OCI-LY7 (cell line): ENCODE measurements at regions not wholly inside any gene's neighbourhood (a gene's known extent, or its start where the extent isn't known, plus 50 kb on each side); places are given as distances from the start of the nearest gene placed in this dataset.

Experiments used
- BruUV-seq: library from RNA; stranded (reverse); fragments of 400-500 nt; replicated peaks from 2 replicates; lab custom pipeline; 2021; lab: Mats Ljungman, UMichigan
- CTCF ChIA-PET: fragments of 300-600 bp; sonication (Branson Sonifier 250); formaldehyde crosslinking; loops from one replicate; lab custom pipeline; 2022; ENCODE audit warnings: antibody characterized with exemption; ENCODE audit not compliant: unreplicated experiment; lab: Charles Lee
- POLR2A ChIA-PET: fragments of 300-600 bp; sonication (Branson Sonifier 250); formaldehyde crosslinking; loops from one replicate; lab custom pipeline; 2022; ENCODE audit warnings: antibody characterized with exemption; lab: Charles Lee
- DNase-seq: peaks from one replicate; pipeline ENCODE4 v3.0.0-alpha.2; 2015; ENCODE audit warnings: low spot score
- H2AFZ ChIP-seq: fragments of 200-600 bp; sonication (generic), shearing (Covaris generic); 2 replicates; pipeline ENCODE4 v1.6.1; 2014; ENCODE audit warnings: mild to moderate bottlenecking, antibody characterized with exemption, low read length, moderate library complexity
- H3K27ac ChIP-seq: fragments of 200-600 bp; sonication (generic); 2 replicates; pipeline ENCODE4 v1.5.1; 2014; ENCODE audit warnings: mixed run types, low read depth, mild to moderate bottlenecking, moderate library complexity, low read length, inconsistent platforms; ENCODE audit not compliant: poor library complexity, severe bottlenecking
- H3K36me3 ChIP-seq: fragments of 200-600 bp; sonication (generic); 2 replicates; pipeline ENCODE4 v1.6.1; 2014; ENCODE audit warnings: mild to moderate bottlenecking, antibody characterized with exemption, low read length, moderate library complexity, mixed read lengths; ENCODE audit not compliant: insufficient read depth
- H3K4me1 ChIP-seq: fragments of 200-600 bp; sonication (generic); 2 replicates; pipeline ENCODE4 v1.5.1; 2014; ENCODE audit warnings: mild to moderate bottlenecking, low read length; ENCODE audit not compliant: insufficient read depth, poor library complexity, severe bottlenecking
- H3K4me2 ChIP-seq: fragments of 200-600 bp; sonication (generic); 2 replicates; pipeline ENCODE4 v1.6.1; 2014; ENCODE audit warnings: mild to moderate bottlenecking, low read length
- H3K4me3 ChIP-seq: fragments of 200-600 bp; sonication (generic); 2 replicates; pipeline ENCODE4 v1.5.1; 2014; ENCODE audit warnings: mild to moderate bottlenecking, low read depth, low read length; ENCODE audit not compliant: poor library complexity, severe bottlenecking
- H3K79me2 ChIP-seq: fragments of 200-600 bp; sonication (generic); 2 replicates; pipeline ENCODE4 v1.6.1; 2016; ENCODE audit warnings: low read depth, mild to moderate bottlenecking, low read length, moderate library complexity, mixed read lengths; ENCODE audit not compliant: insufficient read depth
- H3K9me2 ChIP-seq: fragments of 200-600 bp; sonication (generic); 2 replicates; pipeline ENCODE4 v1.6.1; 2016; ENCODE audit warnings: mild to moderate bottlenecking, low read length, mixed read lengths; ENCODE audit not compliant: insufficient read depth
- H3K9me3 ChIP-seq: fragments of 200-600 bp; sonication (generic); 2 replicates; pipeline ENCODE4 v1.6.1; 2014; ENCODE audit warnings: mild to moderate bottlenecking, mixed run types, low read length, mixed read lengths
- H4K20me1 ChIP-seq: fragments of 200-600 bp; sonication (generic); 2 replicates; pipeline ENCODE4 v1.6.1; 2014; ENCODE audit warnings: mild to moderate bottlenecking, antibody characterized with exemption, low read length, moderate library complexity, mixed read lengths; ENCODE audit not compliant: insufficient read depth
- EZH2phosphoT487 ChIP-seq: fragments of 200-600 bp; sonication (generic); IDR thresholded peaks from 2 replicates; pipeline ENCODE4 v1.6.1; 2018; ENCODE audit warnings: low read depth, borderline replicate concordance, mild to moderate bottlenecking, mixed run types, antibody characterized with exemption, low read length, moderate library complexity, mixed read lengths
- intact Hi-C: fragments of 100-400 bp; cut with micrococcal nuclease; formaldehyde crosslinking; loops from one replicate; pipeline ENCODE4 v1.10.0; 2022; ENCODE audit not compliant: unreplicated experiment
- TF ChIP-seq, protein P1 (sequence below): fragments of 200-600 bp; sonication (generic); conservative IDR thresholded peaks from 2 replicates; pipeline ENCODE4 v1.5.1; 2014; ENCODE audit warnings: mild to moderate bottlenecking, antibody characterized with exemption, low read length, moderate library complexity, mixed read lengths

GRCh38 chr14:62015243-62015642 lies 253.0 kb downstream of the SNAPC1 start:
- no TSS peak for BruUV-seq
- Histone ChIP-seq H2AFZ (no peak overlapping the region), H3K4me2 (no peak overlapping the region), H3K9me2 (no peaks in the 10 kb centered on the region), H3K79me2 (no peaks in the 10 kb centered on the region), H3K27ac (no peak overlapping the region), H4K20me1 (no peaks in the 10 kb centered on the region), H3K36me3 (no peaks in the 10 kb centered on the region), H3K4me1 (no peaks in the 10 kb centered on the region), H3K4me3 (no peak overlapping the region), H3K9me3 (no peaks in the 10 kb centered on the region)
- ChIA-PET POLR2A (interaction anchor here (0.6 to 0.7 kb wide), 2 partner anchors 34 to 48 kb away, joined by 3 read pairs; no protein-coding TSS in a partner anchor), CTCF (no interaction called here)
- no peak for TF ChIP-seq EZH2phosphoT487
- TF ChIP-seq, protein P1, sequence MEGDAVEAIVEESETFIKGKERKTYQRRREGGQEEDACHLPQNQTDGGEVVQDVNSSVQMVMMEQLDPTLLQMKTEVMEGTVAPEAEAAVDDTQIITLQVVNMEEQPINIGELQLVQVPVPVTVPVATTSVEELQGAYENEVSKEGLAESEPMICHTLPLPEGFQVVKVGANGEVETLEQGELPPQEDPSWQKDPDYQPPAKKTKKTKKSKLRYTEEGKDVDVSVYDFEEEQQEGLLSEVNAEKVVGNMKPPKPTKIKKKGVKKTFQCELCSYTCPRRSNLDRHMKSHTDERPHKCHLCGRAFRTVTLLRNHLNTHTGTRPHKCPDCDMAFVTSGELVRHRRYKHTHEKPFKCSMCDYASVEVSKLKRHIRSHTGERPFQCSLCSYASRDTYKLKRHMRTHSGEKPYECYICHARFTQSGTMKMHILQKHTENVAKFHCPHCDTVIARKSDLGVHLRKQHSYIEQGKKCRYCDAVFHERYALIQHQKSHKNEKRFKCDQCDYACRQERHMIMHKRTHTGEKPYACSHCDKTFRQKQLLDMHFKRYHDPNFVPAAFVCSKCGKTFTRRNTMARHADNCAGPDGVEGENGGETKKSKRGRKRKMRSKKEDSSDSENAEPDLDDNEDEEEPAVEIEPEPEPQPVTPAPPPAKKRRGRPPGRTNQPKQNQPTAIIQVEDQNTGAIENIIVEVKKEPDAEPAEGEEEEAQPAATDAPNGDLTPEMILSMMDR = no peak
- intact Hi-C loops = no loop called here
- DNase-seq = no peak

DNA sequence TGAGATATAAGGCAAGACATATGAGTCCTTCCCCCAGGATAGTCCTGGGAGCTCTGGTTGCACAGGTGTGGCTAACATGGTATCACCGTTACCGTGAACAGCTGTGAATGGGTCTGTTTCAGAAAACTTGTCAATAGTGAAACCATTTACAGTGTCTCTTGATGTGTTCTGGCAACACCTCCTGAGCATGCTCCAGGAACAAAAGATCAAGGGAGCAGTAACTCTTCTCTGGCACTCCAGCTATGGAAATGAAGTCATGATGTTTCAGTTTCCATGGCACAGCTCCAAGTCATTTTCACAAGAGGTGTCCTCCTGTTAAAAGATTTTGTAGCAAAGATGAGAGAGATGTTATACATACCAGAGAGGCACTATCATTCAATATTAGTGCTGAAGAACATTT lies 253.7 kb downstream of the SNAPC1 start:
- no peak overlapping the region for H3K4me3 ChIP-seq
- CTCF ChIA-PET = no interaction called here

DNA sequence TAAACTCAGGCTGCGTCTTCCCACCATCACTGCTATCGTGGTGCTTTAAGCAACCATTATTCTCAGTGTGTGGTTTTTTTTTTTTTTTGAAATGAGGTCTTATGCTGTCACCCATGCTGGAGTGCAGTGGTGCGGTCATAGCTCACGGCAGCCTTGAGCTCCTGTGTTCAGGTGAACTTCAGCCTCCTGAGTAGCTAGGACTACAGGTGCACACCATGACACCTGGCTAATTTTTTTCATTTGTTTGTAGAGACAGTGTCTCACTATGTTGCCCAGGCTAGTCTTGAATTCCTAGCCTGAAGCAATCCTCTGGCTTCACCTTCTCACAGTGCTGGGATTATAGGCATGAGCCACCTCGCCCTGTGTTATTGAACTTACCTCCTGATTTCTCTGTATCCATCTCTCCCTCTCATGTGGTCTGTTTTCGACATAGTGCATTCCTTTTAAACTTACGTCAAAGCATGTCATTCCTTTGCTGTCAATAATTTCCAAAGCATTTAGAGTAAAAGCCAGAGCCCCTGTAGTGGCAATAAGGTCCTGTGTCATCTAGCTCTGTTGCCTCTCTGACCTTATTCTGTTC lies 255.5 kb downstream of the SNAPC1 start:
- BruUV-seq = no TSS peak
- H3K36me3 ChIP-seq = no peaks in the 10 kb centered on the region
- no peak overlapping the region for H3K27ac ChIP-seq
- no peak overlapping the region for H2AFZ ChIP-seq
- no peaks in the 10 kb centered on the region for H3K9me3 ChIP-seq
- H3K79me2 ChIP-seq = no peaks in the 10 kb centered on the region
- H3K4me3 ChIP-seq = no peak overlapping the region
- intact Hi-C loops = no loop called here
- no peaks in the 10 kb centered on the region for H3K4me1 ChIP-seq
- H3K4me2 ChIP-seq = no peak overlapping the region
- no peaks in the 10 kb centered on the region for H3K9me2 ChIP-seq
- ChIA-PET POLR2A (interaction anchor here (0.7 to 1.1 kb wide), 2 partner anchors 33 to 55 kb away, joined by 3 to 6 read pairs; no protein-coding TSS in a partner anchor), CTCF (no interaction called here)
- DNase-seq = no peak
- H4K20me1 ChIP-seq = no peaks in the 10 kb centered on the region
- no peak for TF ChIP-seq EZH2phosphoT487
- TF ChIP-seq, protein P1 = no peak

More for the DNA sequence above, 253.7 kb downstream of the SNAPC1 start:
- TF ChIP-seq, protein P1 = no peak
- no peak for TF ChIP-seq EZH2phosphoT487
- no TSS peak for BruUV-seq
- no peaks in the 10 kb centered on the region for H3K9me2 ChIP-seq
- no peaks in the 10 kb centered on the region for H4K20me1 ChIP-seq
- H2AFZ ChIP-seq = no peak overlapping the region
- H3K9me3 ChIP-seq = no peaks in the 10 kb centered on the region
- no peak for DNase-seq
- no peak overlapping the region for H3K27ac ChIP-seq
- POLR2A ChIA-PET = no interaction called here
- H3K4me2 ChIP-seq = no peak overlapping the region
- no peaks in the 10 kb centered on the region for H3K36me3 ChIP-seq
- no peaks in the 10 kb centered on the region for H3K4me1 ChIP-seq
- intact Hi-C loops = no loop called here
- H3K79me2 ChIP-seq = no peaks in the 10 kb centered on the region
